GM12891 (cell line): ENCODE measurements at regions not wholly inside any gene's neighbourhood (a gene's known extent, or its start where the extent isn't known, plus 50 kb on each side); places are given as distances from the start of the nearest gene placed in this dataset.

Experiments
- DNase-seq: peaks from one replicate; pipeline ENCODE4 v3.0.0; 2011; ENCODE audit warnings: low spot score; ENCODE audit not compliant: insufficient read length
- FAIRE-seq: peaks from 2 replicates; lab custom pipeline; 2011; peaks lifted over from hg19 to GRCh38; lab: Jason Lieb, UNC
- PAX5 ChIP-seq: IDR thresholded peaks from 2 replicates; pipeline ENCODE4 v1.6.1; 2011; ENCODE audit warnings: low read length, moderate library complexity, mild to moderate bottlenecking; ENCODE audit not compliant: insufficient read depth, severe bottlenecking
- POLR2A ChIP-seq: IDR thresholded peaks from 2 replicates; pipeline ENCODE4 v1.6.1; 2011; ENCODE audit warnings: low read depth, low read length, control low read depth
- POLR2AphosphoS5 ChIP-seq: IDR thresholded peaks from 2 replicates; pipeline ENCODE4 v1.6.1; 2011; ENCODE audit warnings: low read depth, low read length, control low read depth
- POU2F2 ChIP-seq: IDR thresholded peaks from 2 replicates; pipeline ENCODE4 v1.6.1; 2011; ENCODE audit warnings: low read depth, mild to moderate bottlenecking, control low read depth, low read length, moderate library complexity
- SPI1 ChIP-seq: IDR thresholded peaks from 2 replicates; pipeline ENCODE4 v1.6.1; 2011; ENCODE audit warnings: low read depth, low read length, control low read depth
- TAF1 ChIP-seq: IDR thresholded peaks from 2 replicates; pipeline ENCODE4 v1.6.1; 2011; ENCODE audit warnings: low read depth, low read length, control low read depth

DNA sequence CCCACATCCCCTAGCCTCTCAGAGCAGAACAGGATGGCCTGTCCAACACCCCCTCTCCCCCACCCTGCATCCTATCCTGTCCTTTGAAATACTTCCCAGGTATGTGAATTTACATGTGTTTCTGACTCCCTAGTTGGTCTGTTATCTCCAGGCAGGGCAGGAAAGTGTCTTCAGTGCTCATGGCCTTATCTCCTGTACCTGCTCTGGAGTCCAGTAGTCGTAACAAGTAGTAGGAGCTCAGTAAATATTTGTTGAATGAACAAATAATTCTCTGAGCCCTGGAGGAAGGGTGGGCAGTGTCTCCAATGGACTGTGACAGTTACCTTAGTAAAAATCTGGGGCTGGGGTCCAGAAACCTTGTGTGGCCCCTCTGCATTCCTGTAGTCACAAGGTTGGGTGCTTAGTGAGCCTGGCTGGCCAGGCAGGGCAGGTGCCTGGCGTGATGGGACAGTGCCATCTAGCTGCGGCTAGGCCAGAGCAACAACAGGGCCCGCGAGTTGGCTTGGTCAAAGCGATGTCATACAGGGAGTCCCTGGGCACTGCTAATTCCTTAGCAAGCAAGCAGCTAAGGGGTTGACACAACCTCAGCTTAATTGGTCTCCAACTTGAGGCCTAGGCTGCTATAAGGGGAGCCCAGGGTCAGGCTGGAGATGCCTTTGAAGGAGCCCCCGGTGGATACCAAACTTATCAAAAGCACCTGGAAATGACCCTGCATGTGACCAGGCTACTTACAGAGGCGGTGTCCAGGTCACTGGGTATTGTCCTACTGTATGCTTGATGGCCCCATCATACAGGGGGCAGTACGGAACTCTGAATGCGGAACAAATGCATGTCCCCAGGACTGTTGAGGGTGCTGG is 89.0 kb upstream of the PPM1J start:
- peak; percentile 83 for FAIRE-seq
- peak; percentile 52 for DNase-seq
- TF ChIP-seq SPI1 (no peak), POLR2A (no peak), TAF1 (no peak), PAX5 (no peak), POU2F2 (no peak), POLR2AphosphoS5 (no peak)

DNA sequence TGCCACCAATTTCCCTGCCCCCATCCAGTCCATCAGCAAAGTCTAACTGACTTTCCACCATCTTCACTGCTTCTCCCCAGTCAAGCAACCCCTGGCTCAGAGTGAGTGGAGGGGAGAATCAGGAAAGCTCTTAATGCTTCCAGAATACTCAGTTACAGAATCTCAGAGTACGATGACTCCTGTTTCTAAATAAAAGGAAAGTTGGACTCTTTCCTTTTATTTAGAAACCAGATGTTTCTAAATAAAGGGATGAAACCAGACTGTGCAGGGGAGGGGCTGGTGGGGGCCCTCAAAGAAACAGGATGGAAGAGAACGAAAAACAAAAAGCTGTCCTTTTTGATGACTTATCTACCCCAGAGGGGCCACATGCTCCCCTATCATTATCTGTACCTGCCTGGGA is 85.2 kb upstream of the PPM1J start:
- DNase-seq (no peak), FAIRE-seq (no peak)
- no peak for TF ChIP-seq PAX5
- no peak for TF ChIP-seq POLR2AphosphoS5
- TF ChIP-seq POU2F2: no peak
- no peak for TF ChIP-seq POLR2A
- no peak for TF ChIP-seq TAF1
- TF ChIP-seq SPI1: no peak

DNA sequence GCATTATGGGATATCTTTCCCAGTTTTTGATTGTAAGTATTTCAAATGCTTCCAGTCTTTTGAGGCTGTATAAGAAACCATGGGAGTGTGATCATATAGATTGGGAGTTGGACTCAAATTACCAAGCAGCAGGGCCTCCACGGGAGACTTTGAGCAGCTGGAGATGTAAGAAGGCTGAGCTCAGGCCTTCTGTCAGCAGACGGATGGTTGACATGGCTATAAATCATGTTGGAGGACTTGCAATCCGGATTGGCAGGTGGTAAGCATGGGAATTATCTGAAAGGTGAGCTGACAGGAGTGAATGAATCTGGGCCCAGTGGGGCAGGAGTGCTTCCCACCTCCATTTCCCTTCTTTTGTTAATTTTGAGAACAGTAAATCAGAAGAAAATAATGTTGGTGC is 83.2 kb upstream of the PPM1J start:
- no peak for FAIRE-seq
- TF ChIP-seq TAF1 (no peak), POU2F2 (no peak), SPI1 (no peak), POLR2A (no peak)
- no peak for DNase-seq

DNA sequence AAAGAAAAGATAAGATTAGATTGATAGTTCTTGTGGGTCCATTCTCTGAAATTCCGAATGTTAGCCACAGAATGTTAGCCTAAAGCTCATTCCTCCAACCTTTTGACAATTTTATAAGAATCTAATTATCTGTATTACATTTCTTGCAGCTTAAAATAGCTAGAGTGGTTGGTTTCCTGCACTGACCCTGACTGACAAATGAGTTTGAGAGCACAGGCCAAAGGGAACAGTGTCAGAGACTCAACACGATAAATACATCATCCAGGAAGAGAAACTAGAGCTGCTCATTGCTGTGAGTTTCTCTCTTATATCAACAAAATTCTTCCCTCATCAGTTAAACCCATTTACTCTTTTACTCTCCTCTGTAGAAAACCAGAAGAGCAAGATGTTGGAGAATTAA is 82.1 kb upstream of the PPM1J start:
- FAIRE-seq (no peak), DNase-seq (no peak)
- no peak for TF ChIP-seq POU2F2
- no peak for TF ChIP-seq POLR2A
- TF ChIP-seq SPI1: no peak
- TF ChIP-seq PAX5: no peak
- TF ChIP-seq TAF1: no peak

DNA sequence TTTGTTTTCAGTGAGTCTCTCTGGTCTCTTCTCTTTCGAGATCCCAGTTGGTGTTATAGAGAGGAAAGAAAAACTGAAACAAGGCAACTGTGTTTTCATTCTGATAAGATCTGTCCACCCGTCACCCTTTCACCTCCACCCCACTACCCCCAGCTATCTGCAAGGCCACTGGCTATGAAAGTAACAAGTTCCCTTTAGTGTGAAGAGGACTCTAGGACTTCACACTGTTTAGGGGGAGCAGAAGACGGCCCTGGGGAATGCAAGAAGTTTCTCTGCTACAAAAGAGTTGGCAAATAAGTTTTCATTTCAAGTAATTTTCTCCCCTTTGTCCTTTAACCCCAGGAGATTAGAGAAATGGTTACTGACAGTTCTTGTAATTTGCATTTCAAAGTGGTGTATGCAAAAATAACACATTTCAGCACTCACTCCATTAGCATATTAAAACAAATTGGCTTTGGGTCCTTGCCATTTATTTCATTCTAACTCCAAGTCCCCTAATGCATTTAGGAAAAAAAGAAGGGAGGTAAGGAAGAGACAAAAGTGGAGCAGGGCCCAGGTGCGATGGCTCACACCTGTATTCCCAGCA is 79.6 kb upstream of the PPM1J start:
- FAIRE-seq (no peak), DNase-seq (no peak)
- TF ChIP-seq POU2F2: no peak

DNA sequence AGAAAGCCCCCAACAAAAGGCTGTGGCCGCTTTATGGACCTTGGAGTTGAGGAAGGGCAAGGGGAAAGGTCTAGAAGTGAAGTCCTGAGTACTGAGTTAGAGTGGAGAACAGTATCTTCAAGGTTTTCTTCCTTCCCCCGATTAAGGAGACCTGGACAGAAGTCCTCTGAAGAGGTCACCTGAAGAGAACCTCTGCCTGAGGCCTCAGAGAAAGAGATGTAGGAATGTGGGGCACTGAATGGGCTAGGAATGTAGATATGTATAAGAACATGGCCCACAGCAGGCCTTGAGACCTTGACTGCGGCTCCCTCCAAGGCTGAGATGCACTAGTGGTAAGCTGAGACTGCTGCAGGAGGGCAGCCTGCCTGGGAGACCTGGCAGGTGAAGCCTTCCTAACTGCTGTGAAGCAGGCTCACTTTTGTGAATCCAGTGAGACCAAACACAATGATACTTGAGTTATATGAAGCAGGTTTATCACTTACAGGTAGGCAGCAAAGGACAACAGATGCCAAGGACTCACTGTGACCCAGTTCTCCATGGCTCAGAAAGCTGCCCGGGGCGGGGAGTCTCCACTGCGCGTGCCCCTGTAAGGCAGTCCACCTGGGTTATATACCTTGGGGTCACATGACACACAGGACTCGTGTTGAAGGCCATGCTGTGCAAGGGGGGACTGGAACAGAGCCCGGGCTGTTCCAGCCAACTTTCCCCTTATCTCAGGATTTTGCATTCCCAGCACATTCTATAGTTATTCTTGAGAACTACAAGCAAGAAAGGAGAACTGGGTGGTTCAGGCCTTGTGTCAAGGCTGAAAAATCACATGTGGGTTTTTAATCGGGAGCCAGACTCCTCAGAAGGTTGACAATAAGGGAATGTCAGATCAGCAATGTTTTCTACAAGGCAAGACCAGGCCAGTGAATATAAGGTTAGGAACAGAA is 78.8 kb upstream of the PPM1J start:
- TF ChIP-seq PAX5 (no peak), POLR2A (no peak), SPI1 (no peak), POLR2AphosphoS5 (no peak), TAF1 (no peak), POU2F2 (no peak)
- FAIRE-seq: no peak
- no peak for DNase-seq

DNA sequence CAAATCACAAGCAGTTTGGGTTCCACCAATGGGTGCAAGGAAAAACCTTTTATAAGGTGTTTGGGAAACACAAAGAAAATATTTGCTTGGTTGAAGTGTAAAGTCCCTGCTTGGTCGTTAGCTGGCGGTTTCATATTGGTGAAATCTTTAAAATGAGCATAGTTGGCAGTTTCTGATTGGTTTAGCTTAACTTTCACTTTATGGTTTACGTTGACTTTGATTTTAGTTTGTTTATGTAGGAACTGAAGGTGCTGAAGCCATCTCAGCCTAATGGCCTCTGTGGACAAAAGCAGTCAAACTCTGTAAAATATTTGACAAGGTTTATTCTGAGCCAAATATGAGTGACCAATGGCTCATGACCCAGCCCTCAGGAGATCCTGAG is 76.6 kb upstream of the PPM1J start:
- no peak for FAIRE-seq
- DNase-seq: no peak

DNA sequence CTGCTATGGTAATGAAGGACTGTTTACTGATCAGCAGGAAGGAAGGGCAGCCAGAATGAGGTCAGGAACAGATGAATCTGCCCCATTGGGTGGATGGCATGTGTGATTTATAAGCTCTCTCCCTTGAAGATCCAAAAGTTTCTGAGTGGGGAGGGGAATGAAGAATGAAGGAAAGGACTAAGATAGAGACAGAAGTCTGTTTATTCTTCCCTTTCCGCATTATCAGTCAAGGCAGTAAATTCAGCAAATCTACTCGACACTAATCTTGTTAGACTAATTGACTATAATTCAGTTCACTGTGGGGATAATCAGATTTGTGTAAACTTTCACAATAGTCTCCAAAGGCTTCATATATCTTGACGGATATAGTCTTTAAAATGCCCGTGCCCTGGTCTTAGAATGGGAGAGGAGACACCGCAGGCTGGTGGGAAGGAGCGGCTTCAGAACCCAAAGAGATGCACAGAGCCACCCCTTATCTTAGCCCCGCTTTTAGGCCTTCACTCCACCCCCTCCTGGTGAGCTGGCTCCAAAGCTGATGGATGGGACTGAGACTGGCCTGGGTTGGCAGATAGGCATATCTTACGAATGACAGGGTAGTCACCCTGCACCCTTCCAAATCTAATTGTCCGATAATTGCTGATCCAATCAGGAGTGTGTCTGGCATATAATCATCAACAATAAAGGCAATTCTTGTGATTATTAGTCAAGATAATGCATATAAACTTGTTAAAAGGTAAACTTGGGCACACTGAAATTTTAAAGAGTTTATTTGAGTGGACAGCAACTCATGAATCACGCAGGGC is 76.0 kb upstream of the PPM1J start:
- FAIRE-seq: no peak
- no peak for DNase-seq
- TF ChIP-seq POLR2A (no peak), POU2F2 (no peak), SPI1 (no peak), POLR2AphosphoS5 (no peak), PAX5 (no peak)

More for the DNA sequence above, 76.6 kb upstream of the PPM1J start:
- no peak for TF ChIP-seq SPI1
- TF ChIP-seq PAX5: no peak
- no peak for TF ChIP-seq POLR2AphosphoS5
- TF ChIP-seq POLR2A: no peak
- TF ChIP-seq TAF1: no peak
- TF ChIP-seq POU2F2: no peak

DNA sequence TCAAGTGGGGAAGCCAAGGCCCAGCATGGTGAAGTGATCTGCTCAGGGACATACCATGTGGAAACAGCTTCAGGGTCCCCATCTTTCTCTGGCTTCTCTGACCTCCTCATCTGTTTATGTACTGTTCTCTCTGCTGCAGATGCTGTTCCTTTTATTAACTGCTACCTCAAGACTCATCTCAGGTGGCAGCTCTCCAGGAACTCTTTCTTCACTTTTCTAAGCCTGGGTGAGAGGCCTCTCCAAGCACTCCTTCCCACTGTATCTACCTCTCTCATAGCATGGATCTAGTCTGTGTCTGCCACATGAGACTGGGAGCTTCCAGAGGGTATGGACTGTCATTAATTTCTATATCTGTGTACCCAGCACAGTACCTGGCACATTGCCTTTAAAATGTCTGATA is 73.4 kb upstream of the PPM1J start:
- DNase-seq: no peak

More for the DNA sequence above, 73.4 kb upstream of the PPM1J start:
- no peak for FAIRE-seq
- no peak for TF ChIP-seq POLR2AphosphoS5
- no peak for TF ChIP-seq PAX5
- no peak for TF ChIP-seq SPI1
- TF ChIP-seq POU2F2: no peak
- no peak for TF ChIP-seq TAF1
- no peak for TF ChIP-seq POLR2A
